NCI-H774 (cell line): ENCODE measurements at regions not wholly inside any gene's neighbourhood (a gene's known extent, or its start where the extent isn't known, plus 50 kb on each side); places are given as distances from the start of the nearest gene placed in this dataset.

Source experiments
- DNase-seq: peaks from one replicate; lab custom pipeline; 2025; lab: John Stamatoyannopoulos, UW

- DNase-seq, result no peak
Measured at GRCh38 chr3:72591522-72592421, 256.5 kb downstream of the SHQ1 start.

- no peak for DNase-seq
Measured at GRCh38 chr3:72590732-72591221, 257.5 kb downstream of the SHQ1 start.

GRCh38 chr3:72587282-72587681 lies 261.0 kb downstream of the SHQ1 start:
- DNase-seq, result no peak

- DNase-seq, result no peak
Measured at GRCh38 chr3:72586694-72587093, 261.6 kb downstream of the SHQ1 start.

- DNase-seq, result no peak
Measured at GRCh38 chr3:72585966-72586365, 262.3 kb downstream of the SHQ1 start.

GRCh38 chr3:72584262-72584661 lies 264.0 kb downstream of the SHQ1 start:
- DNase-seq, result no peak

GRCh38 chr3:72582963-72583362 lies 265.3 kb downstream of the SHQ1 start:
- DNase-seq, result no peak

GRCh38 chr3:72582211-72582878 lies 265.9 kb downstream of the SHQ1 start:
- no peak for DNase-seq

- DNase-seq, result no peak
Measured at GRCh38 chr3:72580900-72581299, 267.3 kb downstream of the SHQ1 start.

GRCh38 chr3:72580246-72580756 lies 267.9 kb downstream of the SHQ1 start:
- no peak for DNase-seq

GRCh38 chr3:72579581-72580245 lies 268.5 kb downstream of the SHQ1 start:
- DNase-seq, result no peak

- no peak for DNase-seq
Measured at GRCh38 chr3:72579191-72579580, 269.1 kb downstream of the SHQ1 start.

GRCh38 chr3:72577190-72577589 lies 271.1 kb downstream of the SHQ1 start:
- no peak for DNase-seq

- DNase-seq, result no peak
Measured at GRCh38 chr3:72576563-72576962, 271.7 kb downstream of the SHQ1 start.

- DNase-seq, result no peak
Measured at GRCh38 chr3:72574144-72574543, 274.1 kb downstream of the SHQ1 start.

- DNase-seq, result no peak
Measured at GRCh38 chr3:72573051-72573450, 275.2 kb downstream of the SHQ1 start.

GRCh38 chr3:72572489-72573007 lies 275.7 kb downstream of the SHQ1 start:
- DNase-seq, result no peak

GRCh38 chr3:72571638-72572114 lies 276.6 kb downstream of the SHQ1 start:
- no peak for DNase-seq

- no peak for DNase-seq
Measured at GRCh38 chr3:72571052-72571451, 277.2 kb downstream of the SHQ1 start.

GRCh38 chr3:72569754-72570440 lies 278.3 kb downstream of the SHQ1 start:
- DNase-seq, result no peak

- DNase-seq, result no peak
Measured at GRCh38 chr3:72568083-72568482, 280.2 kb downstream of the SHQ1 start.
